Upper lobe of left lung (tissue), 6 donors: ENCODE measurements at regions not wholly inside any gene's neighbourhood (a gene's known extent, or its start where the extent isn't known, plus 50 kb on each side); places are given as distances from the start of the nearest gene placed in this dataset.

ENCODE experiments used
- ATAC-seq, 2 donors: fragments of 200-7000 bp; cut with Tn5 transposase; one replicate each; pipeline ENCODE4 v1.9.1; 2022; ENCODE audit warnings: mild to moderate bottlenecking in 2 of 2, moderate library complexity in 2 of 2; ENCODE audit not compliant: low FRiP score in 2 of 2
- DNase-seq, 2 donors: peaks; one replicate each; pipeline ENCODE4 v3.0.0-alpha.2; 2019 to 2020
- H3K27ac ChIP-seq, 4 donors: fragments of 200-600 bp; sonication (generic); one replicate each; pipeline ENCODE4 v1.5.1; 2016 to 2019
- H3K27me3 ChIP-seq, 4 donors: fragments of 200-600 bp; sonication (generic); one replicate each; pipeline ENCODE4 v1.5.1; 2017 to 2019
- H3K36me3 ChIP-seq, 4 donors: fragments of 200-600 bp; sonication (generic); one replicate each; pipeline ENCODE4 v1.5.1; 2016 to 2019
- H3K4me1 ChIP-seq, 4 donors: fragments of 200-600 bp; sonication (generic); one replicate each; pipeline ENCODE4 v1.5.1; 2018 to 2019
- H3K4me3 ChIP-seq, 4 donors: fragments of 200-600 bp; sonication (generic); one replicate each; pipeline ENCODE4 v1.5.1; 2017 to 2019; ENCODE audit warnings: mild to moderate bottlenecking in 2 of 4, moderate library complexity in 1 of 4
- H3K9me3 ChIP-seq, 4 donors: fragments of 200-600 bp; sonication (generic); one replicate each; pipeline ENCODE4 v1.5.1; 2018 to 2019
- CTCF ChIP-seq, 6 experiments: fragments of 450-650 bp in 4 of 6; fragments of 200-600 bp in 2 of 6; sonication (generic) in 2 of 6; IDR thresholded peaks; one replicate each; pipeline ENCODE4 v1.5.1; 2016 to 2019; ENCODE audit warnings: antibody characterized with exemption in 6 of 6
- EP300 ChIP-seq, 4 donors: sonication (generic); formaldehyde crosslinking; IDR thresholded peaks; one replicate each; pipeline ENCODE4 v1.5.1; 2017; ENCODE audit warnings: antibody characterized with exemption in 4 of 4, control low read depth in 2 of 4
- POLR2A ChIP-seq, 4 donors: fragments of 450-650 bp; IDR thresholded peaks; one replicate each; pipeline ENCODE4 v1.5.1; 2016 to 2017; ENCODE audit warnings: antibody characterized with exemption in 4 of 4, mild to moderate bottlenecking in 2 of 4
- POLR2AphosphoS5 ChIP-seq, 2 donors: sonication (generic); formaldehyde crosslinking; IDR thresholded peaks; one replicate each; pipeline ENCODE4 v1.5.1; 2017; ENCODE audit warnings: antibody characterized with exemption in 2 of 2
- WGBS, 2 donors: methylation state at CpG; one replicate each; pipeline ENCODE4 v1.1.5; 2017 to 2018; 5-methylcytosine and 5-hydroxymethylcytosine counted together
- donor health status: DM: no; HTN: no; CAD: no; lungs with moderate emphysema.
- donor health status: DM: no; HTN: yes; CAD: no; lungs with severe emphysema.

- Histone ChIP-seq H3K27ac (no peak overlapping the region), H3K27me3 (no peaks in the 10 kb centered on the region), H3K9me3 (no peaks in the 10 kb centered on the region), H3K4me3 (no peak overlapping the region), H3K36me3 (no peaks in the 10 kb centered on the region), H3K4me1 (peaks cover 6 to 15% (median 11%) of the 10 kb centered on the region in 4 donors)
- ATAC-seq (no peak), DNase-seq (no peak)
- TF ChIP-seq POLR2A (IDR thresholded peaks at IDR 0.05) (no peak), CTCF (IDR thresholded peaks at IDR 0.05) (no peak), EP300 (IDR thresholded peaks at IDR 0.05) (no peak), POLR2AphosphoS5 (IDR thresholded peaks at IDR 0.05) (peak in 1 of 2 donors; percentile 30)
- WGBS, 2 donors: 66 to 70% methylated on average over 6 of the region's 6 CpGs
Observed at GRCh38 chr4:165766018-165766417, 107.0 kb upstream of the TLL1 start.

DNA sequence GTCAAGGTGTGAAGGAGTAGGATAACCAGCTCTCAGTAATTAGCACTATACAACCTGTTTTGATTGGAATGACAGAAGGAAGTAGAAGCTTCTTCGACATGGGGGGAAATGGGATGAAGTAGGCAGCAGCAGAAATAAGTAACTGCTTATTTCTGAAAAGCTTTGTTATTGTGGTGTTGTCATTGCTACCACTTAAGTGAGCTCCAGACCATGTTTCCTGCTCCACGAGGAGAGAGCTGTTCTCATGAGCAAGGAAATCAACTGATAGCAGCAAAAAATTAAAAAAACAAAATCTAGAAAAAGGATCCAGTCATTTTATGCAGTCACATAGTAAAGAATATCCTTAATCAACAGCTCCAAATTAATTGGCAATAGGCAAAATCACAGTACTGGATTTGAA lies 106.1 kb upstream of the TLL1 start:
- no peak overlapping the region for H3K4me3 ChIP-seq
- no peaks in the 10 kb centered on the region for H3K27me3 ChIP-seq
- H3K4me1 ChIP-seq: peaks cover 6 to 15% (median 11%) of the 10 kb centered on the region in 4 donors
- WGBS, 2 donors: 17 to 32% methylated on average over 2 of the region's 2 CpGs
- TF ChIP-seq CTCF (IDR thresholded peaks at IDR 0.05) (no peak), POLR2A (IDR thresholded peaks at IDR 0.05) (no peak), POLR2AphosphoS5 (IDR thresholded peaks at IDR 0.05) (no peak), EP300 (IDR thresholded peaks at IDR 0.05) (no peak)
- H3K9me3 ChIP-seq: no peaks in the 10 kb centered on the region
- H3K27ac ChIP-seq: peak overlapping the region in 1 of 4 donors; percentile 15
- H3K36me3 ChIP-seq: no peaks in the 10 kb centered on the region
- DNase-seq: no peak
- no peak for ATAC-seq

GRCh38 chr4:165767671-165768070 lies 105.4 kb upstream of the TLL1 start:
- DNase-seq: no peak
- 95 to 100% methylated on average over 1 of the region's 1 CpG for WGBS, 2 donors
- Histone ChIP-seq H3K4me1 (peaks cover 6 to 15% (median 11%) of the 10 kb centered on the region in 4 donors), H3K27me3 (no peaks in the 10 kb centered on the region), H3K27ac (no peak overlapping the region), H3K36me3 (no peaks in the 10 kb centered on the region), H3K9me3 (no peaks in the 10 kb centered on the region), H3K4me3 (no peak overlapping the region)
- ATAC-seq: no peak
- TF ChIP-seq POLR2AphosphoS5 (IDR thresholded peaks at IDR 0.05): no peak
- no peak for TF ChIP-seq CTCF (IDR thresholded peaks at IDR 0.05)
- no peak for TF ChIP-seq EP300 (IDR thresholded peaks at IDR 0.05)
- TF ChIP-seq POLR2A (IDR thresholded peaks at IDR 0.05): no peak

GRCh38 chr4:165768281-165768680 lies 104.8 kb upstream of the TLL1 start:
- Histone ChIP-seq H3K4me3 (no peak overlapping the region), H3K36me3 (no peaks in the 10 kb centered on the region), H3K27ac (no peak overlapping the region), H3K4me1 (peaks cover 6 to 15% (median 10%) of the 10 kb centered on the region in 4 donors), H3K9me3 (no peaks in the 10 kb centered on the region), H3K27me3 (no peaks in the 10 kb centered on the region)
- TF ChIP-seq POLR2A (IDR thresholded peaks at IDR 0.05): no peak
- no peak for TF ChIP-seq POLR2AphosphoS5 (IDR thresholded peaks at IDR 0.05)
- no peak for TF ChIP-seq CTCF (IDR thresholded peaks at IDR 0.05)
- TF ChIP-seq EP300 (IDR thresholded peaks at IDR 0.05): no peak
- ATAC-seq: no peak
- DNase-seq: no peak
- 82 to 84% methylated on average over 3 of the region's 3 CpGs for WGBS, 2 donors

GRCh38 chr4:165774326-165774725 lies 98.7 kb upstream of the TLL1 start:
- ATAC-seq: no peak
- no peak for DNase-seq
- H3K4me1 ChIP-seq: no peaks in the 10 kb centered on the region
- no peak overlapping the region for H3K4me3 ChIP-seq
- H3K9me3 ChIP-seq: peaks cover 0 to 3% (median 0%) of the 10 kb centered on the region in 4 donors
- H3K36me3 ChIP-seq: no peaks in the 10 kb centered on the region
- TF ChIP-seq POLR2A (IDR thresholded peaks at IDR 0.05): no peak
- no peak for TF ChIP-seq POLR2AphosphoS5 (IDR thresholded peaks at IDR 0.05)
- TF ChIP-seq EP300 (IDR thresholded peaks at IDR 0.05): no peak
- TF ChIP-seq CTCF (IDR thresholded peaks at IDR 0.05): no peak
- no peaks in the 10 kb centered on the region for H3K27me3 ChIP-seq
- no peak overlapping the region for H3K27ac ChIP-seq
- 69% methylated on average over 1 of the region's 1 CpG for WGBS, 2 donors
